Gastrocnemius medialis (tissue), 4 donors: ENCODE measurements at regions not wholly inside any gene's neighbourhood (a gene's known extent, or its start where the extent isn't known, plus 50 kb on each side); places are given as distances from the start of the nearest gene placed in this dataset.
"Not testable (repeated sequence)": the region's sequence is repeated elsewhere in the genome, so short reads cannot be mapped to it uniquely, and the experiment has no call there.

Source experiments
- ATAC-seq, 2 donors: fragments of 150-250 bp; one replicate each; pipeline ENCODE4 v1.9.1; 2016
- DNase-seq, 2 donors: peaks; one replicate each; pipeline ENCODE4 v3.0.0-alpha.2; 2019
- H3K27ac ChIP-seq, 4 donors: fragments of 200-600 bp; sonication (generic); 1 replicate in 1 of 4; 2 replicates in 3 of 4; pipeline ENCODE4 v1.5.1; 2016 to 2018; ENCODE audit warnings: mild to moderate bottlenecking in 2 of 4, moderate library complexity in 1 of 4
- H3K27me3 ChIP-seq, 3 donors: fragments of 200-600 bp; sonication (generic) in 2 of 3; 1 replicate in 1 of 3; 2 replicates in 2 of 3; pipeline versions ENCODE4 v1.5.1 to v1.6.0; 2016 to 2019; ENCODE audit warnings: mild to moderate bottlenecking in 1 of 3, moderate library complexity in 1 of 3
- H3K36me3 ChIP-seq, 2 donors: fragments of 200-600 bp; sonication (generic) in 1 of 2; one replicate each; pipeline ENCODE4 v1.5.1; 2017 to 2018
- H3K4me1 ChIP-seq, 2 donors: fragments of 200-600 bp; sonication (generic) in 1 of 2; one replicate each; pipeline ENCODE4 v1.5.1; 2016 to 2017; ENCODE audit warnings: mild to moderate bottlenecking in 2 of 2
- H3K4me3 ChIP-seq, 4 donors: fragments of 200-600 bp; sonication (generic) in 3 of 4; 1 replicate in 1 of 4; 2 replicates in 3 of 4; pipeline ENCODE4 v1.5.1; 2016 to 2019; ENCODE audit warnings: mild to moderate bottlenecking in 2 of 4
- H3K9me3 ChIP-seq, 3 donors: fragments of 200-600 bp; sonication (generic) in 2 of 3; 1 replicate in 1 of 3; 2 replicates in 2 of 3; pipeline ENCODE4 v1.5.1; 2016 to 2019
- POLR2A ChIP-seq, 2 donors: fragments of 450-650 bp; IDR thresholded peaks; one replicate each; pipeline ENCODE4 v1.6.1; 2017; ENCODE audit warnings: antibody characterized with exemption in 2 of 2, mild to moderate bottlenecking in 2 of 2, moderate library complexity in 2 of 2
- in situ Hi-C, 4 donors: fragments of 200-750 bp; cut with MboI; loops; one replicate each; pipeline versions ENCODE4 v1.15.0 to v1.8.0; 2017; ENCODE audit warnings: low sequenced_read_pairs in 4 of 4
- intact Hi-C: fragments of 100-400 bp; cut with DNase I; formaldehyde crosslinking; loops from one replicate; pipeline ENCODE4 v1.15.1; 2023; ENCODE audit warnings: low total_unique reads
- TF ChIP-seq, protein P1 (sequence below), 5 experiments: fragments of 450-650 bp in 3 of 5; fragments of 200-600 bp in 2 of 5; sonication (generic) in 2 of 5; IDR thresholded peaks in 4 of 5; conservative IDR thresholded peaks in 1 of 5; 1 replicate in 4 of 5; 2 replicates in 1 of 5; pipeline ENCODE4 v1.5.1; 2016 to 2019; ENCODE audit warnings: antibody characterized with exemption in 5 of 5, mild to moderate bottlenecking in 3 of 5, moderate library complexity in 3 of 5

DNA sequence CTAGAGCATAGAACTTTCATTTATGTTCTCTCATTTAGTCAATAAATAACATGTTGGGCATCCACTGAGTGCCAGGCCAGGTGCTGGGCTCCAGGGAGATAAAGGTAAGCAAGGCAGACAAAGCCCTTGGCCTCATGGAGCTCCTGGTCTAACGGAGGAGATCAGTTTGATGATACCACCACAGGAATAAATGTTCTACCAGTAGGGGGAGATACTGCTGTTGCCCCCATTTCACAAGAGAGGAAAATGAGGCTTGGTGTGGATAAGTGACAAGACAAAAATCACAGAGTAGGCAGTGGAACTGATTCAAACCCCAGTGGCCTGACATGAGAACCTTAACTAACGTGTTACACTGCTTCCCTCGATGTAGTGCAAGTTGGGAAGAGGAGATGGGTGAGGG is 80.4 kb upstream of the ERCC4 start:
- Histone ChIP-seq H3K36me3 (no peaks in the 10 kb centered on the region), H3K27me3 (no peaks in the 10 kb centered on the region), H3K27ac (no peak overlapping the region), H3K4me3 (no peak overlapping the region), H3K9me3 (no peaks in the 10 kb centered on the region), H3K4me1 (no peaks in the 10 kb centered on the region)
- ATAC-seq (no peak), DNase-seq (no peak)
- in situ Hi-C loops, result no loop called here
- TF ChIP-seq POLR2A (IDR thresholded peaks at IDR 0.05), result no peak
- TF ChIP-seq, protein P1, sequence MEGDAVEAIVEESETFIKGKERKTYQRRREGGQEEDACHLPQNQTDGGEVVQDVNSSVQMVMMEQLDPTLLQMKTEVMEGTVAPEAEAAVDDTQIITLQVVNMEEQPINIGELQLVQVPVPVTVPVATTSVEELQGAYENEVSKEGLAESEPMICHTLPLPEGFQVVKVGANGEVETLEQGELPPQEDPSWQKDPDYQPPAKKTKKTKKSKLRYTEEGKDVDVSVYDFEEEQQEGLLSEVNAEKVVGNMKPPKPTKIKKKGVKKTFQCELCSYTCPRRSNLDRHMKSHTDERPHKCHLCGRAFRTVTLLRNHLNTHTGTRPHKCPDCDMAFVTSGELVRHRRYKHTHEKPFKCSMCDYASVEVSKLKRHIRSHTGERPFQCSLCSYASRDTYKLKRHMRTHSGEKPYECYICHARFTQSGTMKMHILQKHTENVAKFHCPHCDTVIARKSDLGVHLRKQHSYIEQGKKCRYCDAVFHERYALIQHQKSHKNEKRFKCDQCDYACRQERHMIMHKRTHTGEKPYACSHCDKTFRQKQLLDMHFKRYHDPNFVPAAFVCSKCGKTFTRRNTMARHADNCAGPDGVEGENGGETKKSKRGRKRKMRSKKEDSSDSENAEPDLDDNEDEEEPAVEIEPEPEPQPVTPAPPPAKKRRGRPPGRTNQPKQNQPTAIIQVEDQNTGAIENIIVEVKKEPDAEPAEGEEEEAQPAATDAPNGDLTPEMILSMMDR (IDR thresholded peaks at IDR 0.05 in 4 of 5, conservative IDR thresholded peaks at IDR 0.05 in 1 of 5), result no peak
- intact Hi-C loops, result no loop called here

DNA sequence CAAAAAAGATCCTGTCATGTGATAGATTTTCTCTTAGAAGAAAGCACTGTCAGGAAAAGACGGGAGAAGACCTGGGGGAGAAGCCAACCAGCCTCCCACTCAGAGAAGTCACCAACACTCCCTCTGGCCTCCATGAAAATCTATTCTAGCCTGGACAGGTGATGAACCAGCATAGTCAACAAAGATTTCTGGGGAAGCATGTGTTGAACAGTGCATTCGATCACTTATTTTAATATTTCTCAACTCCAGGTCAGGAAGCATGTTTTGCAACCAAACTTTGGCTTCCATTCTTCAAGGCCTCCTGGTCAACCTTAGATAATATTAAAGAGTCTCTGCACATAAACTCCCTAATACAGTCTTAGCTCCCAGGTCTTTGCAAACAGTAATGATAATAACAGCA is 74.7 kb upstream of the ERCC4 start:
- no peak for ATAC-seq
- no peak overlapping the region for H3K27ac ChIP-seq
- H3K9me3 ChIP-seq, result no peaks in the 10 kb centered on the region
- no peak overlapping the region for H3K4me3 ChIP-seq
- DNase-seq, result no peak
- intact Hi-C loops, result no loop called here
- H3K36me3 ChIP-seq, result no peaks in the 10 kb centered on the region
- no peaks in the 10 kb centered on the region for H3K4me1 ChIP-seq
- no peaks in the 10 kb centered on the region for H3K27me3 ChIP-seq
- TF ChIP-seq, protein P1 (IDR thresholded peaks at IDR 0.05 in 4 of 5, conservative IDR thresholded peaks at IDR 0.05 in 1 of 5), result no peak
- no peak for TF ChIP-seq POLR2A (IDR thresholded peaks at IDR 0.05)
- in situ Hi-C loops, result no loop called here

DNA sequence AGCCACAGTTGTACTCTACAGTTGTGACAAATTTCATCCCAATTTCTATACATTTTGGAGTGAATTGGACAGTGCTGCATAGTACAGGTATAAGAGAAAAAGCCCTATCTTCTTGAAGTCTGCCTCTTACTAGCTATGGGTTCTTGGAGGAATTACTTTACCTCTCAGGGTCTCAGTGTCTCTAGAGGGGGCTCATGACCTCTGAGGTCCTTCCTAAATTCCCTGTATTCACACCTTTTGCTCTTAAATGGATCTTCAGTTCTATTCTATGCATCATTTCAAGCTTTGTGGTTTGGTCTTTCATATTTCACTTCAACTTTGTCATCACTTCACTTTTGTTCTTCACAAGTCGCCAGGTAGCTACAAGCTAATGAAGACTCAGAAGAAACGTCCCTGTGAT is 71.2 kb upstream of the ERCC4 start:
- H3K4me3 ChIP-seq, result no peak overlapping the region
- no peaks in the 10 kb centered on the region for H3K4me1 ChIP-seq
- intact Hi-C loops (no loop called here), in situ Hi-C loops (no loop called here)
- H3K9me3 ChIP-seq, result no peaks in the 10 kb centered on the region
- H3K27me3 ChIP-seq, result no peaks in the 10 kb centered on the region
- H3K36me3 ChIP-seq, result no peaks in the 10 kb centered on the region
- ATAC-seq (no peak), DNase-seq (no peak)
- TF ChIP-seq, protein P1 (IDR thresholded peaks at IDR 0.05 in 4 of 5, conservative IDR thresholded peaks at IDR 0.05 in 1 of 5), result no peak
- TF ChIP-seq POLR2A (IDR thresholded peaks at IDR 0.05), result no peak
- no peak overlapping the region for H3K27ac ChIP-seq

DNA sequence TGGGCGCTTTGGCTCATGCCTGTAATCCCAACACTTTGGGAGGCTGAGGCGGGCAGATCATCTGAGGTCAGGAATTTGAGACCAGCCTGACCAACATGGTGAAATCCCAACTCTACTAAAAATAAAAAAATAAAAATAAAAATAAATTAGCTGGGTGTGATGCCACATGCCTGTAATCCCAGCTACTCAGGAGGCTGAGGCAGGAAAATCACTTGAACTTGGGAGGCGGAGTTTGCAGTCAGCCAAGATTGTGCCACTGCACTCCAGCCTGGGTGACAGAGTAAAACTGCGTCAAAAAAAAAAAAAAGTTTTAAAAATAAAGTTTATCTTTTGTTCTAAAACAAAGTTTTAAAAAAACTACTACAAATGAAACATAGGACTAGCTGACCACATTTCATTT is 69.8 kb upstream of the ERCC4 start:
- ATAC-seq, H3K27me3 ChIP-seq, in situ Hi-C loops, intact Hi-C loops, H3K4me1 ChIP-seq, H3K4me3 ChIP-seq, H3K27ac ChIP-seq, H3K36me3 ChIP-seq, H3K9me3 ChIP-seq, DNase-seq: not testable (repeated sequence)

DNA sequence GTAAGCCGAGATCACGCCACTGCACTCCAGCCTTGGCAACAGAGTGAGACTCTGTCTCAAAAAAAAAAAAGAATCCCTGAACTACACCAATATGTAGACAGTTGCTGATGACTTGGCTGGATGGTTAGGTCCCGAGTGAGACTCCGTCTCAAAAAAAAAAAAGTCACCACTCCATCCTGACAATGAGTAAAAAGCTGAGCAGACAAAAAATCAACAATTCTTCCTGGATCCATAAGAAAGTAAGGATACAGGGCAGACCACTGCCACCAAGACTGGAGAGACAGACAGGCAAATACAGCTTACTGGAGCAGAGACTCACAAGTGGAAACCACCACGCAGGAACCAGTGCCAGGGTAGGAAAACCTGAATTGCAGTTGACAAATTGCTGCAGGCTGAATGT is 67.1 kb upstream of the ERCC4 start:
- intact Hi-C loops (no loop called here), in situ Hi-C loops (no loop called here)
- Histone ChIP-seq H3K4me1 (no peaks in the 10 kb centered on the region), H3K27me3 (no peaks in the 10 kb centered on the region), H3K27ac (no peak overlapping the region), H3K4me3 (no peak overlapping the region), H3K36me3 (no peaks in the 10 kb centered on the region), H3K9me3 (no peaks in the 10 kb centered on the region)
- DNase-seq (no peak), ATAC-seq (no peak)
- TF ChIP-seq POLR2A (IDR thresholded peaks at IDR 0.05), result no peak
- TF ChIP-seq, protein P1 (IDR thresholded peaks at IDR 0.05 in 4 of 5, conservative IDR thresholded peaks at IDR 0.05 in 1 of 5), result no peak
